ENCODE measurements at regions not wholly inside any gene's neighbourhood (a gene's known extent, or its start where the extent isn't known, plus 50 kb on each side); places are given as distances from the start of the nearest gene placed in this dataset.
"Not testable (repeated sequence)": the region's sequence is repeated elsewhere in the genome, so short reads cannot be mapped to it uniquely, and the experiment has no call there.

DNA sequence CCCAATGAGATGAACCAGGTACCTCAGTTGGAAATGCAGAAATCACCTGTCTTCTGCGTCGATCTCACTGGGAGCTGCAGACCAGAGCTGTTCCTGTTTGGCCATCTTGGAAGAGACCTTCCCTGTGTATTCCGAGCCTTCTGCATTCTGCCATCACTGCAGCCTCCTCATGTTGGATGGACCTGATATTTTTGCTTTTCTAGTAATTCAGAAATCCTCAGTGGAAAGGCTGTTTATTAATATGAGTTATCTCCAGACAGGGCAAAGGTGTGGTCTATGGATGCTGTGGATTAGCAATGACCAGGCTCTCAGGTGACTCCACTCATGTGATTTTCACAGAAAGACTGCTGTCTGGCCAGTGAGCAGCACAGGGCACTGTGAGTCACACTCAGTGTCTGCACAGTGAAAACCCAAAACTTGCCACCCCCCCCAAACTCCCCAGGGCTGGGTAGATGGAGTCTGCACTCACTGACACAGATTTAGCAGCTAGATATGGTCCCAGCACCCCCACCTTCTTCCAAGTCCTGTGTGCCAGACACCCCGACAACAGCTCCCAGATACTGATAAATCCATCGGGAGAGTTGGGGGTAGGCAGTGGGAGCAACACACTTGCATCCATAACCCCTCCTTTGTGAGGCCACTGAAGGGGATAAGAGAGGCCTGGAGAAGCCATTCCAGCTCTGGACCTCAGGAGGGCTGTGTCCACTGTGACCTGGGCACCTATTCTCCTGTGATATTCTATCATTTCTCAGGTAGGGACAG, 75.2 kb upstream of the TOP3B start:
- no peak for DNase-seq (ENCODE audit: low read depth)
- TF ChIP-seq, protein P1, sequence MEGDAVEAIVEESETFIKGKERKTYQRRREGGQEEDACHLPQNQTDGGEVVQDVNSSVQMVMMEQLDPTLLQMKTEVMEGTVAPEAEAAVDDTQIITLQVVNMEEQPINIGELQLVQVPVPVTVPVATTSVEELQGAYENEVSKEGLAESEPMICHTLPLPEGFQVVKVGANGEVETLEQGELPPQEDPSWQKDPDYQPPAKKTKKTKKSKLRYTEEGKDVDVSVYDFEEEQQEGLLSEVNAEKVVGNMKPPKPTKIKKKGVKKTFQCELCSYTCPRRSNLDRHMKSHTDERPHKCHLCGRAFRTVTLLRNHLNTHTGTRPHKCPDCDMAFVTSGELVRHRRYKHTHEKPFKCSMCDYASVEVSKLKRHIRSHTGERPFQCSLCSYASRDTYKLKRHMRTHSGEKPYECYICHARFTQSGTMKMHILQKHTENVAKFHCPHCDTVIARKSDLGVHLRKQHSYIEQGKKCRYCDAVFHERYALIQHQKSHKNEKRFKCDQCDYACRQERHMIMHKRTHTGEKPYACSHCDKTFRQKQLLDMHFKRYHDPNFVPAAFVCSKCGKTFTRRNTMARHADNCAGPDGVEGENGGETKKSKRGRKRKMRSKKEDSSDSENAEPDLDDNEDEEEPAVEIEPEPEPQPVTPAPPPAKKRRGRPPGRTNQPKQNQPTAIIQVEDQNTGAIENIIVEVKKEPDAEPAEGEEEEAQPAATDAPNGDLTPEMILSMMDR (IDR thresholded peaks at IDR 0.05; ENCODE audit: insufficient read depth, low read depth, low read length, missing control alignments) = no peak
- no peak overlapping the region for H3K4me3 ChIP-seq (ENCODE audit: low read depth, low read length)

DNA sequence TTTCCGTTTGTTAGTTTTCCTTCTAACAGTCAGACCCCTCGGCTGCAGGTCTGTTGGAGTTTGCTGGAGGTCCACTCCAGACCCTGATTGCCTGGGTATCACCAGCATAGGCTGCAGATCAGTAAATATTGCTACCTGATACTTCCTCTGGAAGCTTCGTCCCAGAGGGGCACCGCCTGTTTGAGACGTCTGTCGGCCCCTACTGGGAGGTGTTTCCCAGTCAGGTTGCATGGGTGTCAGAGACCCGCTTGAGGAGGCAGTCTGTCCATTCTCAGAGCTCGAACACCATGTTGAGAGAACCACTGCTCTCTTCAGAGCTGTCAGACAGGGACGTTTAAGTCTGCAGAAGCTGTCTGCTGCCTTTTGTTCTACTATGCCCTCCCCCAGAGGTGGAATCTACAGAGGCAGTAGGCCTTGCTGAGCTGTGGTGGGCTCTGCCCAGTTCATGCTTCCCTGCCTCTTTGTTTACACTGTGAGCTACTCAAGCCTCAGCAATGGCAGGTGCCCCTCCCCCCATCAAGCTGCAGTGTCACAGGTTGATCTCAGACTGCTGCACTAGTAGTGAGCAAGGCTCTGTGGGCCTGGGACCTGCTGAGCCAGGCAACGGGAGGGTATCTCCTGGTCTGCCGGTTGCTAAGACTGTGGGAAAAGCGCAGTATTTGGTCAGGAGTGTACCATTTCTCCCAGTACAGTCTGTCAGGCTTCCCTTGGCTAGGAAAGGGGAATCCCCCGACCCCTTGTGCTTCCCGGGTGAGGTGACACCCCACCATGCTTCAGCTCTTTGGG, 74.4 kb upstream of the TOP3B start:
- not testable (repeated sequence) for H3K4me3 ChIP-seq (ENCODE audit: low read depth, low read length); DNase-seq (ENCODE audit: low read depth)

DNA sequence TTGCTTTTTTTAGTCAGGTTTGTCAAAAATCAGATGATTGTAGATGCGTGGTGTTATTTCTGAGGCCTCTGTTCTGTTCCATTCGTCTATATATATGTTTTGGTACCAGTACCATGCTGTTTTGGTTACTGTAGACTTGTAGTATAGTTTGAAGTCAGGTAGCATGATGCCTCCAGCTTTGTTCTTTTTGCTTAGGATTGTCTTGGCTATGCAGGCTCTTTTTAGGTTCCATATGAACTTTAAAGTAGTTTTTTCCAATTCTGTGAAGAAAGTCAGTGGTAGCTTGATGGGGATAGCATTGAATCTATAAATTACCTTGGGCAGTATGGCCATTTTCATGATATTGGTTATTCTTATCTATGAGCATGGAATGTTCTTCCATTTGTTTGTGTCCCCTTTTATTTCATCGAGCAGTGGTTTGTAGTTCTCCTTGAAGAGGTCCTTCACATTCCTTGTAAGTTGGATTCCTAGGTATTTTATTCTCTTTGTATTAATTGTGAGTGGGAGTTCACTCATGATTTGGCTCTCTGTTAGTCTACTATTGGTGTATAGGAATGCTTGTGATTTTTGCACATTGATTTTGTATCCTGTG, 70.1 kb upstream of the TOP3B start:
- not testable (repeated sequence) for H3K4me3 ChIP-seq (ENCODE audit: low read depth, low read length); DNase-seq (ENCODE audit: low read depth)

DNA sequence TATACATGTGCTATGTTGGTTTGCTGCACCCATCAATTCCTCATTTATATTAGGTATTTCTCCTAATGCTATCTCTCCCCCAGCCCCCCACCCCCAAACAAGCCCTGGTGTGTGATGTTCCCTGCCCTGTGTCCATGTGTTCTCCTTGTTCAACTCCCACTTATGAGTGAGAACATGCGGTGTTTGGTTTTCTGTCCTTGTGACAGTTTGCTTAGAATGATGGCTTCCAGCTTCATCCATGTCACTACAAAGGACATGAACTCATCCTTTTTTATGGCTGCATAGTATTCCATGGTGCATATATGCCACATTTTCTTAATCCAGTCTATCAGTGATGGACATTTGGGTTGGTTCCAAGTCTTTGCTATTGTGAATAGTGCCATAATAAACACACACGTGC, 68.4 kb upstream of the TOP3B start:
- DNase-seq (ENCODE audit: low read depth); H3K4me3 ChIP-seq (ENCODE audit: low read depth, low read length): not testable (repeated sequence)

DNA sequence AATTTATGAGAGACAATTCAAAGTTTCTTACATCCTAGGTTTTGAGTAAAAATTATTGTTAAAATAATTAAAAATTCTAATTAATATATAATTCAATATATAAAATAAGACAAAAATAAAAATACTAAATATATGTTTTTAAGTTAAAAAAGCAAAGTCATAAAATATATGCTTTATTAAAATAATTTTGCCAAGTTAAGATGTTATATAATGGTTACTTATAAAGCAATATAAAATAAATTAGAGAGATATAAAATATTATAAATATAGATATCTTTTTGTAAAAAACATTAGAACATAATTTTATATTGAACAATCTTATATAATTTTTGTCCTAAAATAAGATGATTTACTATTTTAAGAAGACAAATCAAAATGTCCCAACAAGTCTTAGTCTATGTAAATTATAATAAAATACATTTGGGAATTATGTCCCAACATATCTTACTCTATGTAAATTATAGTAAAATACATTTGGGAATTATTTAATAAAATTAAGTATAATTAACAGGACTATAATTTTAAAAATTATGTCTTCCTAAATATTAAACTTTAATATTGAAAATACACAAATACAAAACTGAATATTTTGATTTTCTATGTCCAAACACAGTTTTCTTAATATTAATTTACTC, 67.7 kb upstream of the TOP3B start:
- no peak for DNase-seq (ENCODE audit: low read depth)
- H3K4me3 ChIP-seq (ENCODE audit: low read depth, low read length) = no peak overlapping the region
- TF ChIP-seq, protein P1 (IDR thresholded peaks at IDR 0.05; ENCODE audit: insufficient read depth, low read depth, low read length, missing control alignments) = no peak

DNA sequence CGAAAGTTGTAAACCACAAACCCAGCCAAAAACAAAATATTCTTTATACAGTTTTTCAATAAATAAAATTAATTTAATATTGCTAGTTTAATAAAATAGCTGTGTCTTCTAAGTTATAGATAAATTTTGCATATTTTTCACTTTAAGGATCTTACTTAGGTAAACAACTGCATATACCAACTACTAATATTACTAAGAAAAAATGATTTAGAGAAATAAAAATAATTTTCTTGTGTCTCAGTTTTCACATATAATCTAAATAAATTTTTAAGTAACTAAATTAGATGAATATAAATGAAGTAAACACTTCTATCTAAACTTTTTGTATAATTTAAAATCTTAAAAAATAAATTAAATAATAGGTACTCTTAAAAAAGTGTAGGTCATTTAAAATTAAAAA, 67.1 kb upstream of the TOP3B start:
- no peak overlapping the region for H3K4me3 ChIP-seq (ENCODE audit: low read depth, low read length)
- no peak for DNase-seq (ENCODE audit: low read depth)
- TF ChIP-seq, protein P1 (IDR thresholded peaks at IDR 0.05; ENCODE audit: insufficient read depth, low read depth, low read length, missing control alignments) = no peak

DNA sequence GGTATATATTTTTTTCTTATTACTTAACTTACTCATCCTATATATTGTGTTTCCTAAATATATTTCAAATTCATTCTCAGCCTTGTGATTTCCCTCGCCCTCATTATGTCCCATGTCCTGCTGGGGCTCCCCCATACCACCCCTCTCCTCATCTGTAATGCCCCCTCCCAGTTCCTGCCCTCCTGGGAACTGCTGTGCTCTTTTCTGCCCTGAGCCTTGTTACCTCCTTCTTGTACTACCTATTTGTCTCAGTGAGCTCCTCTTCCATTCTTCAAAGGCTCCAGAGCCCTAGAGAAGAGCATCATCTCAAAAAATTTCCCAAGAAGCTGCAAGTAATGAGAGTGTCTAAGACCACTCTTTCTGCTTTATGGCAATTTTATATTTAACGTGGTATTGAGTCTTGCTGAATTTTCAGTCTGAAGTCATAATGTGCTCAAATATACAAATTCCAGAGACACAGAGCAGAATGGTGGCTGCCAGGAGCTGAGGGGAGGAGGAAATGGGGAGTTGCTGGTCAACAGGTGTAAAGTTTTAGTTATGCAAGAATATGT, 66.5 kb upstream of the TOP3B start:
- no peak overlapping the region for H3K4me3 ChIP-seq (ENCODE audit: low read depth, low read length)
- no peak for DNase-seq (ENCODE audit: low read depth)
- TF ChIP-seq, protein P1 (IDR thresholded peaks at IDR 0.05; ENCODE audit: insufficient read depth, low read depth, low read length, missing control alignments) = no peak

DNA sequence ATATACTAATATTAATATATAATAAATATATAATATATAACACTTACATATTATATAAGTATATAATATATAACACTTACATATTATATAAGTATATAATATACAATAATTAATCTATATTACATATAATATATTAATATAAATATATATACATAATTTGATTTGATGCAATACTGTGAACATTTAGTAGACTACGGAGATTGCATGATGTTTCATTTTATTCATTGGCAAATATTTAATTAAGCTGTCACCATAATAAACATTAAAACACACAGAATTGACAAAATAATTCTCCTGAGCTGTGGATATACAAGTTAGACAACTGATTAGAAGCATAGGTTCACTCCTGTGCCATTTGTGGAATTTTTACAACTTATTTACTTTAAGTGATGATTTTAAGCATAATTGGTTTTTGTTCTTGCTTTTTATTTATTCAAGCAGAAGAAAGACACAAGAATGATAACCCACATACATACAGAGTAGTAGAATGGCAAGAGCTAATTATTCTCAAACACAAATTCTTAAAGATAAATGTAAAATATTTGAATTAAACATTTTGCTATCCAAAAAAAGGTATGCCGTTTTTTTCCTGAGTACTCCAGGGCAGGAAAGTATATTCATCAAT, 65.8 kb upstream of the TOP3B start:
- TF ChIP-seq, protein P1 (IDR thresholded peaks at IDR 0.05; ENCODE audit: insufficient read depth, low read depth, low read length, missing control alignments) = no peak

More for the DNA sequence above, 65.8 kb upstream of the TOP3B start:
- no peak overlapping the region for H3K4me3 ChIP-seq (ENCODE audit: low read depth, low read length)
- DNase-seq (ENCODE audit: low read depth) = no peak

Data from GM12865 (cell line).